ENCODE measurements at regions not wholly inside any gene's neighbourhood (a gene's known extent, or its start where the extent isn't known, plus 50 kb on each side); places are given as distances from the start of the nearest gene placed in this dataset.

DNA sequence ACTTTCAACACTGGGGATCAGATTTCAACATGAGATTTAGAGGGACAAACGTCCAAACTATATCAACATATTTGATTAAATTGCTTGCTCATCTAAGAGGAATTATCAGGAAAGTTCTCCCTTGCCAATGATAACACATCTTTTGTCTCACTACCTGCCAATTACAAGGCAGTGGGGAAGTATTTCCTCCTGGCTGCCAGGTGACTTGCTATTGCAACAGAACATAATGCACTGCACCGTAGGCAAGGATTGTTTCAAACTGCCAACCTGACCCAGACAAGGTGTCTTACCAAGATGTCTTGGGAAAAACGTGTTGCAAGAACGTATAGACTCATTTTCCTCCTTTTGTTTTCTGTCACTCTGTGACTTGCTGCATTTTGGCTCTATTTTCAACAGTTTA, 711.6 kb downstream of the METTL15 start:
- no peak for TF ChIP-seq EZH2phosphoT487 (conservative IDR thresholded peaks at IDR 0.05; ENCODE audit: low read length)
- TF ChIP-seq, protein P1, sequence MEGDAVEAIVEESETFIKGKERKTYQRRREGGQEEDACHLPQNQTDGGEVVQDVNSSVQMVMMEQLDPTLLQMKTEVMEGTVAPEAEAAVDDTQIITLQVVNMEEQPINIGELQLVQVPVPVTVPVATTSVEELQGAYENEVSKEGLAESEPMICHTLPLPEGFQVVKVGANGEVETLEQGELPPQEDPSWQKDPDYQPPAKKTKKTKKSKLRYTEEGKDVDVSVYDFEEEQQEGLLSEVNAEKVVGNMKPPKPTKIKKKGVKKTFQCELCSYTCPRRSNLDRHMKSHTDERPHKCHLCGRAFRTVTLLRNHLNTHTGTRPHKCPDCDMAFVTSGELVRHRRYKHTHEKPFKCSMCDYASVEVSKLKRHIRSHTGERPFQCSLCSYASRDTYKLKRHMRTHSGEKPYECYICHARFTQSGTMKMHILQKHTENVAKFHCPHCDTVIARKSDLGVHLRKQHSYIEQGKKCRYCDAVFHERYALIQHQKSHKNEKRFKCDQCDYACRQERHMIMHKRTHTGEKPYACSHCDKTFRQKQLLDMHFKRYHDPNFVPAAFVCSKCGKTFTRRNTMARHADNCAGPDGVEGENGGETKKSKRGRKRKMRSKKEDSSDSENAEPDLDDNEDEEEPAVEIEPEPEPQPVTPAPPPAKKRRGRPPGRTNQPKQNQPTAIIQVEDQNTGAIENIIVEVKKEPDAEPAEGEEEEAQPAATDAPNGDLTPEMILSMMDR (IDR thresholded peaks at IDR 0.05; ENCODE audit: insufficient read depth, low read length, poor library complexity, severe bottlenecking): no peak

All from SU-DHL-6 (cell line).